Loucy (cell line): ENCODE measurements at regions not wholly inside any gene's neighbourhood (a gene's known extent, or its start where the extent isn't known, plus 50 kb on each side); places are given as distances from the start of the nearest gene placed in this dataset.

Experiments used
- H2AFZ ChIP-seq: fragments of 200-600 bp; sonication (generic); 2 replicates; pipeline ENCODE4 v1.6.0; 2016; ENCODE audit warnings: antibody characterized with exemption, mild to moderate bottlenecking, low read length, moderate library complexity
- H3F3A ChIP-seq: fragments of 200-600 bp; 2 replicates; pipeline ENCODE4 v1.6.0; 2016; ENCODE audit warnings: antibody characterized with exemption, low read depth, mild to moderate bottlenecking
- H3K27me3 ChIP-seq: fragments of 200-600 bp; sonication (generic); 2 replicates; pipeline ENCODE4 v1.6.1; 2014; ENCODE audit warnings: low read length, mild to moderate bottlenecking; ENCODE audit not compliant: insufficient read depth, poor library complexity, severe bottlenecking
- H3K36me3 ChIP-seq: fragments of 200-600 bp; sonication (generic); 2 replicates; pipeline ENCODE4 v1.6.1; 2016; ENCODE audit warnings: low read length; ENCODE audit not compliant: insufficient read depth
- H3K4me1 ChIP-seq: fragments of 200-600 bp; sonication (generic); 2 replicates; pipeline ENCODE4 v1.5.1; 2014; ENCODE audit warnings: low read length, mild to moderate bottlenecking; ENCODE audit not compliant: insufficient read depth, poor library complexity, severe bottlenecking
- H3K4me2 ChIP-seq: fragments of 200-600 bp; sonication (generic); 2 replicates; pipeline ENCODE4 v1.6.0; 2014; ENCODE audit warnings: antibody characterized with exemption, low read length, low read depth, mild to moderate bottlenecking; ENCODE audit not compliant: poor library complexity, severe bottlenecking
- H3K4me3 ChIP-seq: fragments of 200-600 bp; sonication (generic); 2 replicates; pipeline ENCODE4 v1.5.1; 2014; ENCODE audit warnings: low read length, mild to moderate bottlenecking, mixed read lengths; ENCODE audit not compliant: poor library complexity, severe bottlenecking
- H3K79me2 ChIP-seq: fragments of 200-600 bp; sonication (generic); 2 replicates; pipeline ENCODE4 v1.6.1; 2014; ENCODE audit warnings: low read length; ENCODE audit not compliant: insufficient read depth
- H3K9ac ChIP-seq: fragments of 200-600 bp; sonication (generic); 2 replicates; pipeline ENCODE4 v1.6.0; 2014; ENCODE audit warnings: mild to moderate bottlenecking, low read depth, low read length, moderate library complexity; ENCODE audit not compliant: poor library complexity, severe bottlenecking
- H3K9me2 ChIP-seq: fragments of 200-600 bp; sonication (generic); replicated peaks from 2 replicates; pipeline ENCODE4 v1.6.1; 2016; ENCODE audit warnings: low read depth, low read length, mixed read lengths
- H3K9me3 ChIP-seq: fragments of 200-600 bp; sonication (generic); 2 replicates; pipeline ENCODE4 v1.6.1; 2014; ENCODE audit warnings: mild to moderate bottlenecking, antibody characterized with exemption, low read length, low read depth; ENCODE audit not compliant: insufficient read depth
- H4K20me1 ChIP-seq: fragments of 200-600 bp; sonication (generic); 2 replicates; pipeline ENCODE4 v1.6.0; 2014; ENCODE audit warnings: antibody characterized with exemption, low read length, mild to moderate bottlenecking; ENCODE audit not compliant: insufficient read depth, poor library complexity, severe bottlenecking
- CTCF ChIP-seq: fragments of 200-600 bp; sonication (generic); conservative IDR thresholded peaks from 2 replicates; pipeline ENCODE4 v1.5.1; 2014; ENCODE audit warnings: mild to moderate bottlenecking, antibody characterized with exemption, low read length
- EZH2phosphoT487 ChIP-seq: fragments of 200-600 bp; IDR thresholded peaks from 2 replicates; pipeline ENCODE4 v1.6.1; 2018; ENCODE audit warnings: antibody characterized with exemption, mild to moderate bottlenecking, moderate library complexity, borderline replicate concordance

- peaks cover 2% of the 10 kb centered on the region; the same call in 1 of the 2 replicates for H3K9me3 ChIP-seq
- H3K79me2 ChIP-seq, result no peaks in the 10 kb centered on the region
- TF ChIP-seq EZH2phosphoT487, result no peak
- TF ChIP-seq CTCF, result no peak
- H3K36me3 ChIP-seq, result no peaks in the 10 kb centered on the region
- H2AFZ ChIP-seq, result no peak overlapping the region
- no peak overlapping the region for H3K4me3 ChIP-seq
- no peak overlapping the region for H3K4me2 ChIP-seq
- no peaks in the 10 kb centered on the region for H3K4me1 ChIP-seq
- no peaks in the 10 kb centered on the region for H3K27me3 ChIP-seq
- no peaks in the 10 kb centered on the region for H3F3A ChIP-seq
- H4K20me1 ChIP-seq, result no peaks in the 10 kb centered on the region
- no peaks in the 10 kb centered on the region for H3K9me2 ChIP-seq
- no peak overlapping the region for H3K9ac ChIP-seq
These were observed 125.6 kb downstream of the BARHL2 start for GRCh38 chr1:90591355-90591969.

DNA sequence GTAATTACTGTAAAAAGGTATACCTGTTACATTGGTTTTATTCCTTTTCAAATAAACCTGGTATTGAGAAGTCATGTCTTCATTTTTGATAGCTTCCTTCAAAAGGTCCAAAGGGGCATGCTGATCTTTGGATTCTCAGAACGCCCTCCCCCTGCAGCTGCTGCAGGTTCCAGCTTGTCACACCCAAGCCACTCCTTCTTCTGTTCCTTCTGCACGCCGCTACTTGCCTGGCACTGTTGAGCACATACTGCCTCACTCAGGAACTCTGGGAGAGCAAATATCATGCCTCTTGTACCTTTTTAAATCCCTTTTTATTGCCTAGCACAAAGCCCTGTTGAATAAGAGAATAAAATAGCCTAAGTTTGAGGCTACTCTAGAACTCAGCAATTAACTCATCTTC, 136.9 kb downstream of the BARHL2 start:
- Histone ChIP-seq H3K9ac (no peak overlapping the region), H4K20me1 (no peaks in the 10 kb centered on the region), H3K36me3 (no peaks in the 10 kb centered on the region), H3K79me2 (no peaks in the 10 kb centered on the region), H3K9me3 (no peaks in the 10 kb centered on the region), H2AFZ (no peak overlapping the region), H3K4me2 (no peak overlapping the region), H3K27me3 (no peaks in the 10 kb centered on the region), H3K4me1 (no peaks in the 10 kb centered on the region), H3F3A (no peaks in the 10 kb centered on the region), H3K4me3 (no peak overlapping the region), H3K9me2 (no peaks in the 10 kb centered on the region)
- TF ChIP-seq EZH2phosphoT487, result no peak
- no peak for TF ChIP-seq CTCF

GRCh38 chr1:90579212-90579802, 137.8 kb downstream of the BARHL2 start:
- peak; percentile 83 for TF ChIP-seq CTCF
- no peak for TF ChIP-seq EZH2phosphoT487
- Histone ChIP-seq H3K79me2 (no peaks in the 10 kb centered on the region), H3K36me3 (no peaks in the 10 kb centered on the region), H3K9me2 (no peaks in the 10 kb centered on the region), H2AFZ (no peak overlapping the region), H3K9me3 (no peaks in the 10 kb centered on the region), H3K9ac (no peak overlapping the region), H3K4me2 (no peak overlapping the region), H3K4me3 (no peak overlapping the region), H4K20me1 (no peaks in the 10 kb centered on the region), H3K4me1 (no peaks in the 10 kb centered on the region), H3F3A (no peaks in the 10 kb centered on the region), H3K27me3 (no peaks in the 10 kb centered on the region)
